ENCODE measurements at regions not wholly inside any gene's neighbourhood (a gene's known extent, or its start where the extent isn't known, plus 50 kb on each side); places are given as distances from the start of the nearest gene placed in this dataset.
"Not testable (repeated sequence)": the region's sequence is repeated elsewhere in the genome, so short reads cannot be mapped to it uniquely, and the experiment has no call there.

DNA sequence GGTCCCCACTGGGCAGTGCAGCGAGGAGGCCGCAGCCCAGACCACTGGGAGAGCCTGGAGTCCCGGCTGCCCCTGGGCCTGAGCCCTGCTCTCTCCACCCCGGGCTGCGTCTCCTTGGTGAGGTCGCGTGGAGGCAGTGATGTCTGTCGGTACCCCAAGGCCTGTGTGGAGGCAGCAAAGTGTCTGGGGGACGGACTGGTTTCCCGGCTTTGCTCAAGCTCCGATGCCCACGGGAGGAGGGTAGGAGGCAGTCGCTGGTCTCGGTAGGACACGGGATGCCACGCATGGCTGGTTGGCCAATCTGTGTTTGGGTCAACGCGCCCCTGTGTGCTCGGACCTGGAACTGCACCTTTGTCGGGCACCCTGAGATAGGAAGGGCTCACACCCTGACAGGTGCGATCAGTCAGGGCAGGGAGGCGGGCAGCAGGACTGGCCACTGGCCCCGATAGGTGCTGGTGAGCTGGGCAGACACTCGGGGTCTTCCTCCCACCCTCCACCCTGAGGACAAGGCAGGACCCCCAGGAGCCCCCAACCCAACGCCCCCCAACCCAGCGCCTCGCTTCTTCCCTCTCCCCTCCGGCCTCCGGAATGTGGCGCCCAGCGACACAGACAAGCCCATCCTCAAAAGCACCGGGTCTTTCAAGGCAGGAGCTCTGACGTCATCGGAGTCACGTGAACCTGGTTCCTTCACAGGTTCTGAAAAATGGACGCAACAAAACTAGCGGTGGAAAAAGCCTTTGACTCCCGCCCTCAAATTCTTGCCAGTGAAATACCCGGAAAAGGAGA is 288.6 kb downstream of the NDUFA10 start:
- peaks cover 2% of the 10 kb centered on the region for H3K36me3 Mint-ChIP-seq (ENCODE audit: low read depth)
- H3K4me3 Mint-ChIP-seq: no peak overlapping the region
- H3K9me3 ChIP-seq (ENCODE audit: control insufficient read depth, low read length, poor library complexity, severe bottlenecking): no peaks in the 10 kb centered on the region
- DNase-seq: no peak
- peaks cover 3% of the 10 kb centered on the region for H3K4me1 Mint-ChIP-seq
- H3K27me3 Mint-ChIP-seq: no peaks in the 10 kb centered on the region
- H3K27ac Mint-ChIP-seq: no peak overlapping the region
- no peak for ATAC-seq

DNA sequence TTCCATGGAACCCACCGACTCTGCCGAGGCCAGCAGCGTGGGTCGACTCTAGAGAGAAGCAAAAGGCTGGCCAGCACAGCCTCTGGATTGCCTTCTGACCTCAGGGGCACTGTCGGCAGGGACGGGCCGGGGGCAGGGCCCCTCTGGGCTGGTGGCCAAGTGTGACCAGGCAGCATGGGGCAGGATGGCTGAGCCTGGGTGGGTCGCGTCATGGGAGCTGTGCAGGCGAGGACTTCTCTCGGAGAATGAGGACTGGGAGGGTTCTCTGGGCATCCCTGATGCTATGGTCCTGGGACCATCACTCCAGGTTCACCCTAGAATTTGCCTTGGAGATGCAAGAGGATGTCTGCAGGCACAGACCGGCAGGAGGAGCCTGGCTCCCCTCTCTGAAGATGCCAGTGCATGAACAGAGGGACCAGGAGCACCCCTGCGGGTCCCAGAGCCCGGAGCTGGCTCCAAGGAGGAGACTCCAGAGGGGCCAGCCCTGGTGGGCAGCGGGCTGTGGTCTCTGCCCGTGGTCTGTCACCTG is 289.2 kb downstream of the NDUFA10 start:
- H3K4me1 Mint-ChIP-seq: peaks cover 8% of the 10 kb centered on the region
- peaks cover 5% of the 10 kb centered on the region for H3K27me3 Mint-ChIP-seq
- no peak overlapping the region for H3K27ac Mint-ChIP-seq
- H3K9me3 ChIP-seq (ENCODE audit: control insufficient read depth, low read length, poor library complexity, severe bottlenecking): no peaks in the 10 kb centered on the region
- ATAC-seq: no peak
- H3K36me3 Mint-ChIP-seq (ENCODE audit: low read depth): peaks cover 2% of the 10 kb centered on the region
- DNase-seq: no peak
- H3K4me3 Mint-ChIP-seq: no peak overlapping the region

DNA sequence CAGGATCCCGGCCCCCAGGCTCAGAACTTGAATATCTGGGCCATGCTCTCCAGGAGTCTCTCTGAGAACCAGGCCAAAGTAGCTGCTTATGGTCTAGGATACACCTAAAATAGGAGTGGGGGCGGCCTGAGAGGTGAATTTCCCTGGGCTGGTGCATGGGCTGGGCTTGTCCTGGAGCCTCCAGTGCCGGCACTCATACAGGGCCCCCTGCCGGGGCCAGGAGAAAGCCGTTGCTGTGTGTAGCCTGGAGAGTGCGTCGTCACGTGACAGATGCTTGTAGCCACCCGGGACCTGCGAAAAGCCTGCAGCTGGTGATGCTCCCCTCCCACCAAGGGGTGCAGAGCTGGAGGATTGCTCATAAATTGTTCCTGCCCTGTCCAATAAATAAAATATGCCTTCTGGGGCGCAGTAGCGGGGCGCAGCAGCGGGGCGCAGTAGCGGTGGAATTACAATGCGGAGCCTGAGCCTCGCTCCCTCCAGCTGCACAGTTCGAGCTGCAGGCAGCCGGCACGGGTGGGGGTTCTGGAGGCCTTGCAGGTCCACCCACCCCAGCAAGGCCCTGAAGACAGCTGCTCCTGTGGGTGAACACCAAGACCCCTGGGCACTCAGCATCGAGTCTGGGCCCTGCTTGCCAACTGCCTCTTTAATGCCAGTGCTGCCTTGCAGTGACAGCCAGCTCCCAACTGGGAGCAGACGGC is 289.9 kb downstream of the NDUFA10 start:
- DNase-seq: no peak
- H3K27me3 Mint-ChIP-seq: peaks cover 8% of the 10 kb centered on the region
- no peak overlapping the region for H3K27ac Mint-ChIP-seq
- H3K9me3 ChIP-seq (ENCODE audit: control insufficient read depth, low read length, poor library complexity, severe bottlenecking): no peaks in the 10 kb centered on the region
- H3K4me3 Mint-ChIP-seq: no peak overlapping the region
- no peak for ATAC-seq
- peaks cover 2% of the 10 kb centered on the region for H3K36me3 Mint-ChIP-seq (ENCODE audit: low read depth)
- peaks cover 11% of the 10 kb centered on the region for H3K4me1 Mint-ChIP-seq

DNA sequence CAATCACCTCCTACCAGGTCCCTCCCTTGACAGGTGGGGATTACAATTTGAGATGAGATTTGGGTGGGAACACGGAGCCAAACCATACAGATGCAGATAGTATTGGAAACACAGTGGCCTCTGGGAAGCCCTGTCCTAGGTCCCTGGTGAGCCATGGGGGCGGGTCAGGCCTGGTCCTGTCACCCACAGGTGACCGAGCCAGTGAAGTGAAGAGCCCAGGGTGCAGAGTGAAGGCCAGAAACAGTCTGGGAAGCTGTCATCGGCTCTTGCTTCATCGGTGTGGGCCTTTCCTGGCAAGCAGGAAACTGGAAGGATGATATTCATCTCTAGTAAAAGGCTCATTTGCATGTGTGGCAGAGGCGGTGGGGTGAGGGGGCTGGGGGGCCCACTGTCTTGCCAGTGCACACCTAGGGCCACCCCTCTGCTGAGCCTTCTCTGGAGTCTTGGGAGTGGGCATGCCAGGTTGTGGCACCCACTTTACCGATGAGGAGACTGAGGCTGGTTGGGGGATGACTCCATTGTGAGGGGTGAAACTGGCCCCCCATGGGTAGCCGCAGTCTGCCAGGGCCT is 290.6 kb downstream of the NDUFA10 start:
- DNase-seq (no peak), ATAC-seq (no peak)
- peaks cover 8% of the 10 kb centered on the region for H3K27me3 Mint-ChIP-seq
- no peak overlapping the region for H3K27ac Mint-ChIP-seq
- H3K36me3 Mint-ChIP-seq (ENCODE audit: low read depth): peaks cover 2% of the 10 kb centered on the region
- H3K4me1 Mint-ChIP-seq: peaks cover 11% of the 10 kb centered on the region
- H3K4me3 Mint-ChIP-seq: no peak overlapping the region
- no peaks in the 10 kb centered on the region for H3K9me3 ChIP-seq (ENCODE audit: control insufficient read depth, low read length, poor library complexity, severe bottlenecking)

DNA sequence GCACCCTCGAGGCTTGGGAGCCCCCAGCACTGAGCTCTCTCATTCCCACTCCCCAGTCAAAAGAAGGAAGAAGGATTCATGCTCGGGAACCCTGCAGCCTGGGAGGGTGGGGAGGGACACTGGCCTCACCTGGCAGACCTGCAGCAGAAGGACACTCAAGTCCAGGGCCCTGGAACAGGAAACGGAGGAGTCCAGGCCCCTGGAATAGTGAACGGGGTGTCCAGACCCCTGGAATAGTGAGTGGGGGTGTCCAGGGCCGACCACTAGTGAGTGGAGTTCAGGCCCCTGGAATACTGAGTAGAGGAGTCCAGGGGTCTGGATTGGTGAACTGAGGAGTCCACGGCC is 292.5 kb downstream of the NDUFA10 start:
- Mint-ChIP-seq H3K27me3 (peaks cover 8% of the 10 kb centered on the region), H3K27ac (no peak overlapping the region), H3K4me1 (peaks cover 11% of the 10 kb centered on the region), H3K4me3 (no peak overlapping the region), H3K36me3 (ENCODE audit: low read depth) (peaks cover 2% of the 10 kb centered on the region)
- ATAC-seq: no peak
- H3K9me3 ChIP-seq (ENCODE audit: control insufficient read depth, low read length, poor library complexity, severe bottlenecking): no peaks in the 10 kb centered on the region
- no peak for DNase-seq

DNA sequence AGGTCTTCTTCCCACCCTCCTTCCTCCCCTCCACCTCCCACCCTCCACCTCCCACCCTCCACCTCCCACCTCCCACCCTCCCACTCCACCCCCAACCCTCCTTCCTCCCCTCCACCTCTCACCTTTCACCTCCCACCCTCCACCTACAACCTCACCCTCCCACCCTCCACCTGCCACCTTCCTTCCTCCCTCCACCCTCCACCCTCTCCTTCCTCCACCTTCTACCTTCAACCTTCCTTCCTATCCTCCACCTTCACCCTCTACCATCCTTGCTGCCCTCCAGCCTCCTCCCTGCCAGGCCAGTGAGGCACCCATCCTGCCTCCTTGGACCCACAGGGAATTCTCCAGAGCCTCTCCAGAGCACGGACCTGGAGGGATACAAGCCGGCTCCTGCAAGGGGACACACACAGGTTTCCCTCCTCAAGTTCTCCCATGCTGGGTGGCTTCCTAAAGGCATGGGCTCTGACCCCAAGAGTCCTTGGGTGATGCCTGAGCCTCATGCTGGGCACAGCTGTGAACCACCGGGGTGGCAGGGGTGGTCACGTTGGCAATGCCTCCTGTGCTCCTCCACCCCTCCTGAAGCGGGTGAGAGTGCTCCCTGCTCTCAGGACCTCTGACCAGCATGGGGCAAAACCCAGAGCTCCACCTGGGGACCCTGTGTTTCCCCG is 293.0 kb downstream of the NDUFA10 start:
- Mint-ChIP-seq H3K27ac (peak overlapping the region; percentile 81), H3K36me3 (ENCODE audit: low read depth) (peaks cover 2% of the 10 kb centered on the region), H3K27me3 (peaks cover 8% of the 10 kb centered on the region), H3K4me3 (no peak overlapping the region), H3K4me1 (peaks cover 11% of the 10 kb centered on the region)
- ATAC-seq (no peak), DNase-seq (no peak)
- no peaks in the 10 kb centered on the region for H3K9me3 ChIP-seq (ENCODE audit: control insufficient read depth, low read length, poor library complexity, severe bottlenecking)

DNA sequence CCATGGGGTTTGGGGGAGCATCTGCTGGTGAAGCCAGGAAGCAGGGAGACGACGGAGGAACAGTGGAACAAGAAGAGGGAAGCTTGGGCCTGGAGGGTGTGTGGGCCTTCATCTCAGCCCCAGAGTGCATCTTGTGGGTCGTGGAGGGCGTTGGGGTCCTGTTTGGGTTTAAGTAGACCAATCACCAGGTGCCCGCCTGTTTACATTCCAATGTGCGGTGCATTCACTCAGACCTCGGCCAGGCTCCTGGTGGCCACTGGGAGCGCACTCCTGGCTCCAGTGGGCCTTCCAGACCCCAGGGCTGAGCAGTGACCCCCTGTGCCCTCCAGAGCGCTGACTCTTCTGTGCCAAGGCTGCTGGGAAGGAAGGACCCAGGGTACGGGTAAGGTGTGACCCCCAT is 293.7 kb downstream of the NDUFA10 start:
- H3K4me3 Mint-ChIP-seq: no peak overlapping the region
- H3K27me3 Mint-ChIP-seq: peaks cover 8% of the 10 kb centered on the region
- H3K4me1 Mint-ChIP-seq: peaks cover 11% of the 10 kb centered on the region
- ATAC-seq (no peak), DNase-seq (no peak)
- H3K9me3 ChIP-seq (ENCODE audit: control insufficient read depth, low read length, poor library complexity, severe bottlenecking): no peaks in the 10 kb centered on the region
- peaks cover 2% of the 10 kb centered on the region for H3K36me3 Mint-ChIP-seq (ENCODE audit: low read depth)
- peak overlapping the region; percentile 81 for H3K27ac Mint-ChIP-seq

DNA sequence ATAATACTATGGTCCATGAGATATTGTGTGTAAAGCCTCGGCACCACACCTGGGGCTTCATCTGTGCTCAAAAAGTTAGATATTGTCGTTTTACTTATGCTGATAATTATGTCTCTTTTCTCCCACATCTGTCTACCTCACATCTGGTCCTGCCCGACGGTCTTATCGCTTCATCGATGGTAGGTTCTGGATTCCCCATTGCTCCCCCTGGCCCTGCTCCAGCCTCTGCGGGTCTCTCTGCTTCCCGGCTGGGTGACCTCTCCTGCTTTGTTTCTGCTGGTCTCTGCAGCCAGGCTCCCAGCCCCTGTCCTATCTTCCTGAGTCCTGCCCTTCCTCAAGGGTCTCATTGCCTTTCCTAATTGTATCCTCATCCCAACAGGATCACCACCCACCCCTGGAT is 294.2 kb downstream of the NDUFA10 start:
- Mint-ChIP-seq H3K4me1 (peaks cover 11% of the 10 kb centered on the region), H3K27me3 (peaks cover 8% of the 10 kb centered on the region), H3K36me3 (ENCODE audit: low read depth) (peaks cover 2% of the 10 kb centered on the region), H3K27ac (peak overlapping the region; percentile 81), H3K4me3 (peak overlapping the region; percentile 73)
- DNase-seq: no peak
- ATAC-seq: no peak
- H3K9me3 ChIP-seq (ENCODE audit: control insufficient read depth, low read length, poor library complexity, severe bottlenecking): no peaks in the 10 kb centered on the region

DNA sequence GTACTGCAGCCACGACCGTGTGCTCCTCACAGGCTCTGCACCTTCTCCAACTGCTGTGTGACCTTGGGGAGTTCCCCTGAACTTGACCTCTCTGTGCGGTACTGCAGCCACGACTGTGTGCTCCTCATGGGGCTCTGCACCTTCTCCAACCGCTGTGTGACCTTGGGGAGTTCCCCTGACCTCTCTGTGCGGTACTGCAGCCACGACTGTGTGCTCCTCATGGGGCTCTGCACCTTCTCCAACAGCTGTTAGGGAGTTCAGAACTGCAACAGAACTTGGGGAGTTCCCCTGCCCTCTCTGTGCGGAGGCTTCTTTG is 294.6 kb downstream of the NDUFA10 start:
- H3K27ac Mint-ChIP-seq: peak overlapping the region; percentile 81
- not testable (repeated sequence) for H3K9me3 ChIP-seq (ENCODE audit: control insufficient read depth, low read length, poor library complexity, severe bottlenecking); H3K36me3 Mint-ChIP-seq (ENCODE audit: low read depth); H3K27me3 Mint-ChIP-seq; DNase-seq
- H3K4me1 Mint-ChIP-seq: peaks cover 11% of the 10 kb centered on the region
- ATAC-seq: peak; percentile 77
- H3K4me3 Mint-ChIP-seq: peak overlapping the region; percentile 73

DNA sequence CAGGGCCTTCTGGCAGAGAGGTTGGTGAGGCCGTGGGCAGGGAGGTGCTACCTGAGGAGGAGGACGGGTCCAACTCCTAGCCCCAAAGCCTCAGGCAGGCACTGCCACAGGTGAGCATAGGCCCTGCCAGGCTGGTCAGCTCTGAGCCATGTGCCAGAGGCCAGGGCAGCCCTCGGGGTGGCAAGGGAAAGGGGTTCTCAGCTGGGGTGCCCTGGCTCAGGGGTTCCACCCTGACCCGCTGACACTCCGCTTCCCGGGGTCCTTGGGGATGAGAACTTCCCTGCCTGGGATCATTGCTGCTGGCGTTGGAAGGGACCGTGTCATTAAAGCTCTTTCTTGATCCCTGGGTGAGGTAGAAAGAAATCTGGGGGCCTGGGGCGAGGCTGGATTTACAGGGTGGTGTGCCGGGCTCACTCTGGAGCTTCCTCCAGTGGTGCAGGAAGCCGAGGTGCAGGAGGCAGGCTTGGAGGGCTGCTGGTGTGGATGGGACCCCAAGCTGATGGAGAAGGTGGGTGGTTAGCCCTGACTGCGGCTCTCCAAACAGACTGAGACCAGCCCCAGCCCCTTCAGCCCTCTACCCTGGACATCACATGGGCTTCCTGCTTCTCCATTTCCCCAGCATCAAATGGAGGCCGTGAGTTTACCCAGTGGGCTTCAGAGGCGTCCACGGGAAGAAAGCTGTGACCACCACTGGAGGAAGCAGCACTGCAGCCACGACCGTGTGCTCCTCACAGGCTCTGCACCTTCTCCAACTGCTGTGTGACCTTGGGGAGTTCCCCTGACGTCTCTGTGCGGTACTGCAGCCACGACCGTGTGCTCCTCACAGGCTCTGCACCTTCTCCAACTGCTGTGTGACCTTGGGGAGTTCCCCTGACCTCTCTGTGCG is 295.2 kb downstream of the NDUFA10 start:
- peak overlapping the region; percentile 81 for H3K27ac Mint-ChIP-seq
- H3K9me3 ChIP-seq (ENCODE audit: control insufficient read depth, low read length, poor library complexity, severe bottlenecking): no peaks in the 10 kb centered on the region
- peaks cover 11% of the 10 kb centered on the region for H3K4me1 Mint-ChIP-seq
- H3K36me3 Mint-ChIP-seq (ENCODE audit: low read depth): peaks cover 2% of the 10 kb centered on the region
- DNase-seq (no peak), ATAC-seq (no peak)
- peaks cover 8% of the 10 kb centered on the region for H3K27me3 Mint-ChIP-seq
- no peak overlapping the region for H3K4me3 Mint-ChIP-seq

DNA sequence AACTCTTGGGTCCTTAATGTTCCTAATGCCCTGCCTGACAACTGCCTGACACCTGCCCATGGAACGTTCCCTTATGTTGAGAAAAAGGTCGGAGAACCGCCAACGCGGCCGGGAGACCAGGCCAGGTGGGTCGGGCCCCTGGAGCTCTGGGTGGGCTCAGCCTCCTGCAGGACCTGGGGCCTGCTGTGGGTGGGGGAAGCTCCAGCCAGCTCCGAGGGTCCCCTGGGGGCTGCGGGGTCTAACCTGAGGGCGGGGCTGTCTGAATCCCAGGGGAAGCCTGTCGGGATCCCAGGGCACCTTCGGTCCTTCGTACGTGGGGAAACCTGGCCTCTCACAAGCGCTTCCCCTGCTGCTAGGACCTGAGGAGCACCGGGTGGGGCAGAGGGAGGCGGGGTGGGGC is 296.0 kb downstream of the NDUFA10 start:
- Mint-ChIP-seq H3K4me1 (peaks cover 11% of the 10 kb centered on the region), H3K36me3 (ENCODE audit: low read depth) (peaks cover 2% of the 10 kb centered on the region), H3K4me3 (no peak overlapping the region), H3K27me3 (peaks cover 8% of the 10 kb centered on the region), H3K27ac (no peak overlapping the region)
- DNase-seq (no peak), ATAC-seq (no peak)
- H3K9me3 ChIP-seq (ENCODE audit: control insufficient read depth, low read length, poor library complexity, severe bottlenecking): no peaks in the 10 kb centered on the region

DNA sequence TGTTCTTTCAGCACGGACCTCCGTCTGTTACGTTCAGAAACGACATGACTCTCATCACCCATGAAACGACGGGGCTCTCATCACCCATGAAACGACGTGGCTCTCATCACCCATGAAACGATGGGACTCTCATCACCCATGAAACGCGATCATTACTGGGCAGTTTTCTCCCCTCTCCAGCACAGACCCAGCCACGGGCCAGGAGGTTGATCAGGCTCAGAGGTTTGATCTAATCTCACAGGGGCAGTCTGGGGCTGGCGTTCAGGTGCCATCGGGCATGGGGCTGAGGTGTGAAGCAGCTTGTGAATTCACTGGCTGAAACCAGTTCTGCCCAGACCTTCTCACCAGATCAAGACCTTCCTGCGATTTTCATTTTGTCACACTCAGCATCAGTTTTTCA is 296.4 kb downstream of the NDUFA10 start:
- Mint-ChIP-seq H3K36me3 (ENCODE audit: low read depth) (peaks cover 2% of the 10 kb centered on the region), H3K4me3 (no peak overlapping the region), H3K4me1 (peaks cover 13% of the 10 kb centered on the region), H3K27me3 (peaks cover 8% of the 10 kb centered on the region), H3K27ac (no peak overlapping the region)
- ATAC-seq (no peak), DNase-seq (no peak)
- H3K9me3 ChIP-seq (ENCODE audit: control insufficient read depth, low read length, poor library complexity, severe bottlenecking): no peaks in the 10 kb centered on the region

Measured in T-helper 17 cell (primary cell).